OCI-LY7 (cell line): ENCODE measurements at regions not wholly inside any gene's neighbourhood (a gene's known extent, or its start where the extent isn't known, plus 50 kb on each side); places are given as distances from the start of the nearest gene placed in this dataset.

Experiments
- EZH2phosphoT487 ChIP-seq: fragments of 200-600 bp; sonication (generic); IDR thresholded peaks from 2 replicates; pipeline ENCODE4 v1.6.1; 2018; ENCODE audit warnings: low read depth, borderline replicate concordance, mild to moderate bottlenecking, mixed run types, antibody characterized with exemption, low read length, moderate library complexity, mixed read lengths
- TF ChIP-seq, protein P1 (sequence below): fragments of 200-600 bp; sonication (generic); conservative IDR thresholded peaks from 2 replicates; pipeline ENCODE4 v1.5.1; 2014; ENCODE audit warnings: mild to moderate bottlenecking, antibody characterized with exemption, low read length, moderate library complexity, mixed read lengths

GRCh38 chr7:131649879-131650278 lies 93.5 kb upstream of the PODXL start:
- TF ChIP-seq, protein P1, sequence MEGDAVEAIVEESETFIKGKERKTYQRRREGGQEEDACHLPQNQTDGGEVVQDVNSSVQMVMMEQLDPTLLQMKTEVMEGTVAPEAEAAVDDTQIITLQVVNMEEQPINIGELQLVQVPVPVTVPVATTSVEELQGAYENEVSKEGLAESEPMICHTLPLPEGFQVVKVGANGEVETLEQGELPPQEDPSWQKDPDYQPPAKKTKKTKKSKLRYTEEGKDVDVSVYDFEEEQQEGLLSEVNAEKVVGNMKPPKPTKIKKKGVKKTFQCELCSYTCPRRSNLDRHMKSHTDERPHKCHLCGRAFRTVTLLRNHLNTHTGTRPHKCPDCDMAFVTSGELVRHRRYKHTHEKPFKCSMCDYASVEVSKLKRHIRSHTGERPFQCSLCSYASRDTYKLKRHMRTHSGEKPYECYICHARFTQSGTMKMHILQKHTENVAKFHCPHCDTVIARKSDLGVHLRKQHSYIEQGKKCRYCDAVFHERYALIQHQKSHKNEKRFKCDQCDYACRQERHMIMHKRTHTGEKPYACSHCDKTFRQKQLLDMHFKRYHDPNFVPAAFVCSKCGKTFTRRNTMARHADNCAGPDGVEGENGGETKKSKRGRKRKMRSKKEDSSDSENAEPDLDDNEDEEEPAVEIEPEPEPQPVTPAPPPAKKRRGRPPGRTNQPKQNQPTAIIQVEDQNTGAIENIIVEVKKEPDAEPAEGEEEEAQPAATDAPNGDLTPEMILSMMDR: no peak
- TF ChIP-seq EZH2phosphoT487: no peak
